Ishikawa (cell line): ENCODE measurements at regions not wholly inside any gene's neighbourhood (a gene's known extent, or its start where the extent isn't known, plus 50 kb on each side); places are given as distances from the start of the nearest gene placed in this dataset.

Experiments used
- CREB1 ChIP-seq: IDR thresholded peaks from 2 replicates; pipeline ENCODE4 v1.6.1; 2012; ENCODE audit warnings: low read depth
- EP300 ChIP-seq: IDR thresholded peaks from 2 replicates; pipeline ENCODE4 v1.6.1; 2012; ENCODE audit warnings: borderline replicate concordance
- FOXM1 ChIP-seq: IDR thresholded peaks from 2 replicates; pipeline ENCODE4 v1.6.1; 2012; ENCODE audit warnings: low read depth, borderline replicate concordance
- REST ChIP-seq: IDR thresholded peaks from 2 replicates; pipeline ENCODE4 v1.6.1; 2012; ENCODE audit warnings: low read depth, mild to moderate bottlenecking
- USF1 ChIP-seq: IDR thresholded peaks from 2 replicates; pipeline ENCODE4 v1.6.1; 2012
- YY1 ChIP-seq: IDR thresholded peaks from 2 replicates; pipeline ENCODE4 v1.6.1; 2012; ENCODE audit warnings: low read depth

GRCh38 chr9:29228558-29228957 is 1655.3 kb upstream of the C9orf72 start:
- no peak for TF ChIP-seq YY1
- no peak for TF ChIP-seq REST
- TF ChIP-seq CREB1, result no peak
- TF ChIP-seq EP300, result no peak
- TF ChIP-seq USF1, result no peak
- no peak for TF ChIP-seq FOXM1
